DOHH2 (cell line): ENCODE measurements at regions not wholly inside any gene's neighbourhood (a gene's known extent, or its start where the extent isn't known, plus 50 kb on each side); places are given as distances from the start of the nearest gene placed in this dataset.

ENCODE experiments used
- EZH2phosphoT487 ChIP-seq: fragments of 200-600 bp; sonication (generic); IDR thresholded peaks from 2 replicates; pipeline ENCODE4 v1.6.1; 2017; ENCODE audit warnings: borderline replicate concordance, mild to moderate bottlenecking, antibody characterized with exemption, low read length, moderate library complexity, mixed read lengths
- TF ChIP-seq, protein P1 (sequence below): fragments of 200-600 bp; sonication (generic); IDR thresholded peaks from one replicate; pipeline ENCODE4 v1.5.1; 2014; ENCODE audit warnings: antibody characterized with exemption, mild to moderate bottlenecking, low read depth, low read length; ENCODE audit not compliant: poor library complexity, severe bottlenecking

DNA sequence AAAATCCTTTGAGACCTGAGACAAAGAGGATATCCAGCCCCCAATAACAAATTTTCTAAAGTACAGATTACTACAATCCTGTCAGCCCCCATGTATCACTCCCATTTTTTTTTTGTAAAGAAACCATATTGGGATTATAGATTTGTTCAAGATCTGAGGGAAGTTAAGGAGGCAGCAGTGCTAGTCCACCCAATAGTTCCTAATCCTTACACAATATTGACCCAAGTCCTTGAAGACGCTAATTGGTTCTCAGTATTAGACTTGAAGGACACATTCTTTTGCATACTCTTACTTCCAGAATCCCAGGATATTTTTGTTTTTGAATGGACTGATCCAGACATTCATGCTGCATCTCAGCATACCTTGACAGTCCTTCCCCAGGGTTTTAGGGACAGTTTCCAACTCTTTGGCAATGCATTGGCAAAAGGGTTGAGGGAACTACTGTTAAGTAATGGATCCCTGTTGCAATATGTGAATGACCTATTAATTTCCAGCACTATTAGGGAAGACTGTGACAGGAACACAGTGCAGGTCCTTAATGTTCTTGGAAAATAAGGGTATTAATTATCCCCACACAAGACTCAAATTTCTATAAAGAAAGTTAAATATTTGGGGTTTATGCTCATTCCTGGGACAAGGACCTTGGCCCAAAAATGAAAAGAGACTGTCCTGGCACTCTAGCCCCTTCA, 1519.5 kb upstream of the SEL1L start:
- TF ChIP-seq, protein P1, sequence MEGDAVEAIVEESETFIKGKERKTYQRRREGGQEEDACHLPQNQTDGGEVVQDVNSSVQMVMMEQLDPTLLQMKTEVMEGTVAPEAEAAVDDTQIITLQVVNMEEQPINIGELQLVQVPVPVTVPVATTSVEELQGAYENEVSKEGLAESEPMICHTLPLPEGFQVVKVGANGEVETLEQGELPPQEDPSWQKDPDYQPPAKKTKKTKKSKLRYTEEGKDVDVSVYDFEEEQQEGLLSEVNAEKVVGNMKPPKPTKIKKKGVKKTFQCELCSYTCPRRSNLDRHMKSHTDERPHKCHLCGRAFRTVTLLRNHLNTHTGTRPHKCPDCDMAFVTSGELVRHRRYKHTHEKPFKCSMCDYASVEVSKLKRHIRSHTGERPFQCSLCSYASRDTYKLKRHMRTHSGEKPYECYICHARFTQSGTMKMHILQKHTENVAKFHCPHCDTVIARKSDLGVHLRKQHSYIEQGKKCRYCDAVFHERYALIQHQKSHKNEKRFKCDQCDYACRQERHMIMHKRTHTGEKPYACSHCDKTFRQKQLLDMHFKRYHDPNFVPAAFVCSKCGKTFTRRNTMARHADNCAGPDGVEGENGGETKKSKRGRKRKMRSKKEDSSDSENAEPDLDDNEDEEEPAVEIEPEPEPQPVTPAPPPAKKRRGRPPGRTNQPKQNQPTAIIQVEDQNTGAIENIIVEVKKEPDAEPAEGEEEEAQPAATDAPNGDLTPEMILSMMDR: no peak
- no peak for TF ChIP-seq EZH2phosphoT487
